ENCODE measurements at regions not wholly inside any gene's neighbourhood (a gene's known extent, or its start where the extent isn't known, plus 50 kb on each side); places are given as distances from the start of the nearest gene placed in this dataset.
"Not testable (repeated sequence)": the region's sequence is repeated elsewhere in the genome, so short reads cannot be mapped to it uniquely, and the experiment has no call there.

- DNase-seq: no peak
Observed at GRCh38 chr2:180694445-180695421, 285.7 kb upstream of the UBE2E3 start.

GRCh38 chr2:180692322-180692721, 288.1 kb upstream of the UBE2E3 start:
- DNase-seq: no peak

GRCh38 chr2:180691855-180692223, 288.6 kb upstream of the UBE2E3 start:
- not testable (repeated sequence) for DNase-seq

- DNase-seq: not testable (repeated sequence)
Observed at GRCh38 chr2:180691186-180691854, 289.1 kb upstream of the UBE2E3 start.

GRCh38 chr2:180690611-180691010, 289.8 kb upstream of the UBE2E3 start:
- no peak for DNase-seq

GRCh38 chr2:180682871-180683270, 297.5 kb upstream of the UBE2E3 start:
- DNase-seq: no peak

- no peak for DNase-seq
Observed at GRCh38 chr2:180679693-180680092, 300.7 kb upstream of the UBE2E3 start.

GRCh38 chr2:180678625-180678972, 301.8 kb upstream of the UBE2E3 start:
- DNase-seq: no peak

- DNase-seq: no peak
Observed at GRCh38 chr2:180677930-180678624, 302.3 kb upstream of the UBE2E3 start.

GRCh38 chr2:180677200-180677599, 303.2 kb upstream of the UBE2E3 start:
- no peak for DNase-seq

- no peak for DNase-seq
Observed at GRCh38 chr2:180676520-180677025, 303.8 kb upstream of the UBE2E3 start.

GRCh38 chr2:180675170-180675569, 305.2 kb upstream of the UBE2E3 start:
- no peak for DNase-seq

GRCh38 chr2:180672377-180672776, 308.0 kb upstream of the UBE2E3 start:
- no peak for DNase-seq

GRCh38 chr2:180670302-180671003, 310.0 kb upstream of the UBE2E3 start:
- no peak for DNase-seq

- DNase-seq: no peak
Observed at GRCh38 chr2:180669016-180669415, 311.4 kb upstream of the UBE2E3 start.

- no peak for DNase-seq
Observed at GRCh38 chr2:180664507-180664906, 315.9 kb upstream of the UBE2E3 start.

- no peak for DNase-seq
Observed at GRCh38 chr2:180662941-180663471, 317.4 kb upstream of the UBE2E3 start.

GRCh38 chr2:180662521-180662920, 317.9 kb upstream of the UBE2E3 start:
- no peak for DNase-seq

GRCh38 chr2:180661686-180662030, 318.7 kb upstream of the UBE2E3 start:
- no peak for DNase-seq

GRCh38 chr2:180660881-180661685, 319.3 kb upstream of the UBE2E3 start:
- no peak for DNase-seq

GRCh38 chr2:180660207-180660606, 320.2 kb upstream of the UBE2E3 start:
- no peak for DNase-seq

- no peak for DNase-seq
Observed at GRCh38 chr2:180657054-180657453, 323.4 kb upstream of the UBE2E3 start.

Data from activated CD8-positive, alpha-beta memory T cell treated with anti-CD3 and anti-CD28 coated beads for 24 hours (primary cell).